C4-2B (cell line): ENCODE measurements at regions not wholly inside any gene's neighbourhood (a gene's known extent, or its start where the extent isn't known, plus 50 kb on each side); places are given as distances from the start of the nearest gene placed in this dataset.

Experiments
- H3K27ac ChIP-seq: fragments of 450-650 bp; 2 replicates; pipeline ENCODE4 v1.5.1; 2017
- CTCF ChIP-seq: fragments of 450-650 bp; conservative IDR thresholded peaks from 2 replicates; pipeline ENCODE4 v1.5.1; 2017; ENCODE audit warnings: mild to moderate bottlenecking
- ZFX ChIP-seq: fragments of 450-650 bp; IDR thresholded peaks from 2 replicates; pipeline ENCODE4 v1.6.1; 2017

- no peak overlapping the region for H3K27ac ChIP-seq
- TF ChIP-seq CTCF (no peak), ZFX (no peak)
These were observed 636.5 kb upstream of the FRG1 start for GRCh38 chr4:189304167-189304566.

GRCh38 chr4:189304809-189305208, 635.9 kb upstream of the FRG1 start:
- no peak overlapping the region for H3K27ac ChIP-seq
- TF ChIP-seq CTCF (no peak), ZFX (no peak)

- TF ChIP-seq CTCF (no peak), ZFX (no peak)
These were observed 635.2 kb upstream of the FRG1 start for GRCh38 chr4:189305500-189305899.

GRCh38 chr4:189311251-189311650, 629.4 kb upstream of the FRG1 start:
- H3K27ac ChIP-seq, result no peak overlapping the region
- no peak for TF ChIP-seq CTCF
- no peak for TF ChIP-seq ZFX

More at GRCh38 chr4:189305500-189305899, 635.2 kb upstream of the FRG1 start:
- no peak overlapping the region for H3K27ac ChIP-seq

GRCh38 chr4:189313064-189313463, 627.6 kb upstream of the FRG1 start:
- TF ChIP-seq CTCF (no peak), ZFX (no peak)
- no peak overlapping the region for H3K27ac ChIP-seq

GRCh38 chr4:189313861-189314513, 626.7 kb upstream of the FRG1 start:
- no peak for TF ChIP-seq ZFX
- no peak for TF ChIP-seq CTCF
- H3K27ac ChIP-seq, result no peak overlapping the region

- no peak overlapping the region for H3K27ac ChIP-seq
- TF ChIP-seq CTCF (no peak), ZFX (no peak)
These were observed 618.2 kb upstream of the FRG1 start for GRCh38 chr4:189322426-189322825.
